SK-N-SH treated with all-trans-retinoic acid at 6 μM for 48 hours (cell line): ENCODE measurements at regions not wholly inside any gene's neighbourhood (a gene's known extent, or its start where the extent isn't known, plus 50 kb on each side); places are given as distances from the start of the nearest gene placed in this dataset.
A peak's percentile ranks its signal among the peaks of the same experiment; 100 is the strongest.

Experiments
- ARNTL ChIP-seq: fragments of 450-650 bp; formaldehyde crosslinking; IDR thresholded peaks from 2 replicates; pipeline ENCODE4 v1.5.0; 2020; ENCODE audit warnings: low read depth, mild to moderate bottlenecking, moderate library complexity, borderline replicate concordance
- CSRNP3 ChIP-seq: fragments of 250-450 bp; sonication (Bioruptor Pico); IDR thresholded peaks from 2 replicates; pipeline ENCODE4 v1.5.1; 2021; ENCODE audit warnings: mild to moderate bottlenecking, moderate library complexity
- ESRRG ChIP-seq: fragments of 250-450 bp; sonication (Bioruptor Pico); IDR thresholded peaks from 2 replicates; pipeline ENCODE4 v1.6.1; 2021; ENCODE audit warnings: mild to moderate bottlenecking
- GLIS3 ChIP-seq: fragments of 250-450 bp; sonication (Bioruptor Pico); IDR thresholded peaks from 2 replicates; pipeline ENCODE4 v1.5.0; 2020; ENCODE audit warnings: mild to moderate bottlenecking, moderate library complexity
- ISL1 ChIP-seq: fragments of 250-450 bp; sonication (Bioruptor Pico); IDR thresholded peaks from 2 replicates; pipeline ENCODE4 v2.1.2; 2022; ENCODE audit warnings: mild to moderate bottlenecking, moderate library complexity
- PPARA ChIP-seq: fragments of 250-450 bp; sonication (Bioruptor Pico); IDR thresholded peaks from 2 replicates; pipeline ENCODE4 v1.5.0; 2020; ENCODE audit warnings: mild to moderate bottlenecking, borderline replicate concordance
- TCF4 ChIP-seq: fragments of 250-450 bp; sonication (Bioruptor Pico); IDR thresholded peaks from 2 replicates; pipeline ENCODE4 v1.8.0; 2021; ENCODE audit warnings: mild to moderate bottlenecking, moderate library complexity, borderline replicate concordance
- TOX ChIP-seq: fragments of 250-450 bp; sonication (Bioruptor Pico); IDR thresholded peaks from 2 replicates; pipeline ENCODE4 v1.8.0; 2021; ENCODE audit warnings: mild to moderate bottlenecking, moderate library complexity, borderline replicate concordance
- ZC3H10 ChIP-seq: fragments of 250-450 bp; sonication (Bioruptor Pico); IDR thresholded peaks from 2 replicates; pipeline ENCODE4 v1.5.1; 2021; ENCODE audit warnings: mild to moderate bottlenecking, moderate library complexity
- ZFP30 ChIP-seq: fragments of 450-650 bp; formaldehyde crosslinking; IDR thresholded peaks from 2 replicates; pipeline ENCODE4 v1.5.0; 2022; ENCODE audit warnings: mild to moderate bottlenecking, moderate library complexity
- TF ChIP-seq, protein P1 (sequence below): fragments of 250-450 bp; sonication (Bioruptor Pico); IDR thresholded peaks from 2 replicates; pipeline ENCODE4 v1.5.1; 2020; ENCODE audit warnings: low read depth, mild to moderate bottlenecking, moderate library complexity
- TF ChIP-seq, protein P2 (sequence below): fragments of 250-450 bp; sonication (Bioruptor Pico); IDR thresholded peaks from 2 replicates; pipeline ENCODE4 v1.8.0; 2020; ENCODE audit warnings: mild to moderate bottlenecking, moderate library complexity, borderline replicate concordance

DNA sequence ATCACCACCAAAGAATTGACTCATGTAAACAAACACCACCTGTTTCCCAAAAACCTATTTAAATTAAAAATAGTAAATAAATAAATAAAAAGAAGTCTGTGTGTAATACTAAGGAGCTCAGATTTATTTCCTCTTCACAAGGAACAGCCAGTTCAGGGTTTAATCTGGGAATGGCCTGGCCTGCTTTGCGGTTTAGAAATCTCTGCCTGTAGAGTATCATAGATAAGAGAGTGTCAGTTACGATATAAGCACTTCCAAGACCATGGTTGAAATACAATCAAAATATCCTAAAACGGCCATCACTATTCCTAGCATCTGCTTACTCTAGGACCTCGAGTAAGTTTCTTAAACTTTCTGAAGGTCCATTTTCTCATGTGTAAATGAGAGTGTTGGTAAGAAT lies 274.4 kb downstream of the PLPP3 start:
- TF ChIP-seq GLIS3 (CRISPR knock-in tag): no peak
- no peak for TF ChIP-seq ARNTL (CRISPR knock-in tag)
- no peak for TF ChIP-seq TCF4 (CRISPR knock-in tag)
- no peak for TF ChIP-seq CSRNP3
- TF ChIP-seq, protein P1, sequence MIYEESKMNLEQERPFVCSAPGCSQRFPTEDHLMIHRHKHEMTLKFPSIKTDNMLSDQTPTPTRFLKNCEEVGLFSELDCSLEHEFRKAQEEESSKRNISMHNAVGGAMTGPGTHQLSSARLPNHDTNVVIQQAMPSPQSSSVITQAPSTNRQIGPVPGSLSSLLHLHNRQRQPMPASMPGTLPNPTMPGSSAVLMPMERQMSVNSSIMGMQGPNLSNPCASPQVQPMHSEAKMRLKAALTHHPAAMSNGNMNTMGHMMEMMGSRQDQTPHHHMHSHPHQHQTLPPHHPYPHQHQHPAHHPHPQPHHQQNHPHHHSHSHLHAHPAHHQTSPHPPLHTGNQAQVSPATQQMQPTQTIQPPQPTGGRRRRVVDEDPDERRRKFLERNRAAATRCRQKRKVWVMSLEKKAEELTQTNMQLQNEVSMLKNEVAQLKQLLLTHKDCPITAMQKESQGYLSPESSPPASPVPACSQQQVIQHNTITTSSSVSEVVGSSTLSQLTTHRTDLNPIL (CRISPR knock-in tag): no peak
- TF ChIP-seq TOX (CRISPR knock-in tag): no peak
- TF ChIP-seq ISL1 (CRISPR knock-in tag): peak; percentile 53
- TF ChIP-seq ESRRG (CRISPR knock-in tag): no peak
- no peak for TF ChIP-seq ZC3H10 (CRISPR knock-in tag)
- TF ChIP-seq PPARA (CRISPR knock-in tag): no peak
- TF ChIP-seq ZFP30 (CRISPR knock-in tag): no peak
- TF ChIP-seq, protein P2, sequence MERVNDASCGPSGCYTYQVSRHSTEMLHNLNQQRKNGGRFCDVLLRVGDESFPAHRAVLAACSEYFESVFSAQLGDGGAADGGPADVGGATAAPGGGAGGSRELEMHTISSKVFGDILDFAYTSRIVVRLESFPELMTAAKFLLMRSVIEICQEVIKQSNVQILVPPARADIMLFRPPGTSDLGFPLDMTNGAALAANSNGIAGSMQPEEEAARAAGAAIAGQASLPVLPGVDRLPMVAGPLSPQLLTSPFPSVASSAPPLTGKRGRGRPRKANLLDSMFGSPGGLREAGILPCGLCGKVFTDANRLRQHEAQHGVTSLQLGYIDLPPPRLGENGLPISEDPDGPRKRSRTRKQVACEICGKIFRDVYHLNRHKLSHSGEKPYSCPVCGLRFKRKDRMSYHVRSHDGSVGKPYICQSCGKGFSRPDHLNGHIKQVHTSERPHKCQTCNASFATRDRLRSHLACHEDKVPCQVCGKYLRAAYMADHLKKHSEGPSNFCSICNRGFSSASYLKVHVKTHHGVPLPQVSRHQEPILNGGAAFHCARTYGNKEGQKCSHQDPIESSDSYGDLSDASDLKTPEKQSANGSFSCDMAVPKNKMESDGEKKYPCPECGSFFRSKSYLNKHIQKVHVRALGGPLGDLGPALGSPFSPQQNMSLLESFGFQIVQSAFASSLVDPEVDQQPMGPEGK: no peak
